GM12878 (cell line): ENCODE measurements at regions not wholly inside any gene's neighbourhood (a gene's known extent, or its start where the extent isn't known, plus 50 kb on each side); places are given as distances from the start of the nearest gene placed in this dataset.

Experiments
- ATAC-seq: fragments of 200-7000 bp; cut with Tn5 transposase; 3 replicates; pipeline ENCODE4 v1.9.1; 2020; ENCODE audit warnings: mild to moderate bottlenecking, moderate library complexity
- BruUV-seq: library from RNA; stranded (reverse); fragments of 400-500 nt; replicated peaks from 2 replicates; lab custom pipeline; 2021; lab: Mats Ljungman, UMichigan
- CTCF ChIA-PET: fragments of 300-600 bp; sonication (Branson Sonifier 250); formaldehyde crosslinking; extraction: SDS; loops from one replicate; lab custom pipeline; 2021; ENCODE audit warnings: inconsistent platforms; lab: Yijun Ruan, JAX
- POLR2A ChIA-PET: fragments of 350-600 bp; formaldehyde crosslinking; extraction: SDS; loops from one replicate; lab custom pipeline; 2021; ENCODE audit warnings: inconsistent platforms; lab: Charles Lee
- RAD21 ChIA-PET: fragments of 300-600 bp; sonication (Branson Sonifier 250); formaldehyde crosslinking; loops from one replicate; lab custom pipeline; 2023; ENCODE audit warnings: antibody characterized with exemption; ENCODE audit not compliant: unreplicated experiment; lab: Charles Lee
- SMC1A ChIA-PET: fragments of 300-600 bp; sonication (Branson Sonifier 250); formaldehyde crosslinking; loops from one replicate; lab custom pipeline; 2023; ENCODE audit not compliant: unreplicated experiment, uncharacterized antibody; lab: Charles Lee
- DNase-seq: peaks from one replicate; pipeline ENCODE4 v3.0.0-alpha.2; 2011; ENCODE audit warnings: low read depth, low spot score
- FAIRE-seq: peaks from 3 replicates; lab custom pipeline; 2011; peaks lifted over from hg19 to GRCh38; lab: Jason Lieb, UNC
- H2AFZ ChIP-seq: 2 replicates; pipeline ENCODE4 v1.6.0; 2011; ENCODE audit warnings: low read depth, low read length, control low read depth; ENCODE audit not compliant: control insufficient read depth
- H3K27ac ChIP-seq: 2 replicates; pipeline ENCODE4 v1.5.1; 2011; ENCODE audit warnings: control low read depth; ENCODE audit not compliant: control insufficient read depth, insufficient read depth
- H3K27me3 ChIP-seq, 2 experiments: replicated peaks in 1 of 2; 2 replicates each; pipeline versions ENCODE4 v1.6.0 to v1.6.1; 2011; ENCODE audit warnings: low read length in 1 of 2; ENCODE audit not compliant: control insufficient read depth in 2 of 2, insufficient read depth in 2 of 2
- H3K36me3 ChIP-seq, 2 experiments: 2 replicates each; pipeline ENCODE4 v1.5.1; 2011; ENCODE audit warnings: low read length in 1 of 2; ENCODE audit not compliant: control insufficient read depth in 2 of 2, insufficient read depth in 2 of 2
- H3K4me1 ChIP-seq: 2 replicates; pipeline ENCODE4 v1.6.1; 2011; ENCODE audit warnings: mild to moderate bottlenecking, low read length, moderate library complexity, mixed read lengths; ENCODE audit not compliant: control insufficient read depth, insufficient read depth
- H3K4me2 ChIP-seq: 2 replicates; pipeline ENCODE4 v1.6.0; 2011; ENCODE audit warnings: control low read depth; ENCODE audit not compliant: control insufficient read depth, insufficient read depth
- H3K4me3 ChIP-seq: fragments of 200-600 bp; sonication (generic); 2 replicates; pipeline ENCODE4 v1.5.1; 2016
- H3K79me2 ChIP-seq: 2 replicates; pipeline ENCODE4 v1.6.0; 2011; ENCODE audit warnings: low read length; ENCODE audit not compliant: control insufficient read depth, insufficient read depth
- H3K9ac ChIP-seq: 2 replicates; pipeline ENCODE4 v1.8.0; 2011; ENCODE audit warnings: low read length, control low read depth, mixed read lengths; ENCODE audit not compliant: control insufficient read depth, insufficient read depth
- H3K9me3 ChIP-seq: replicated peaks from 3 replicates; pipeline ENCODE4 v1.5.1; 2011; ENCODE audit warnings: mild to moderate bottlenecking, low read length; ENCODE audit not compliant: control insufficient read depth, insufficient read depth
- H4K20me1 ChIP-seq: 2 replicates; pipeline ENCODE4 v1.6.0; 2011; ENCODE audit not compliant: control insufficient read depth, insufficient read depth
- EGR1 ChIP-seq, 2 experiments: IDR thresholded peaks; 1 replicate in 1 of 2; 2 replicates in 1 of 2; pipeline ENCODE4 v1.6.1; 2011 to 2012; ENCODE audit warnings: low read depth in 2 of 2, low read length in 2 of 2, borderline replicate concordance in 1 of 2, mild to moderate bottlenecking in 1 of 2, moderate library complexity in 1 of 2
- MLLT1 ChIP-seq: fragments of 450-650 bp; IDR thresholded peaks from 2 replicates; pipeline ENCODE4 v1.6.1; 2016; ENCODE audit warnings: mild to moderate bottlenecking
- MTA3 ChIP-seq: IDR thresholded peaks from 2 replicates; pipeline ENCODE4 v1.6.1; 2012; ENCODE audit warnings: low read length, inconsistent platforms, borderline replicate concordance
- NFYB ChIP-seq: IDR thresholded peaks from 2 replicates; pipeline ENCODE4 v1.6.1; 2011; ENCODE audit warnings: low read depth, mild to moderate bottlenecking, low read length, improper control_type of control experiment, moderate library complexity; ENCODE audit not compliant: insufficient read depth
- NRF1 ChIP-seq: conservative IDR thresholded peaks from 2 replicates; pipeline ENCODE4 v1.6.1; 2011; ENCODE audit warnings: mild to moderate bottlenecking, low read depth, low read length, improper control_type of control experiment
- POLR2A ChIP-seq: IDR thresholded peaks from 2 replicates; pipeline ENCODE4 v1.6.1; 2011; ENCODE audit warnings: low read depth, mild to moderate bottlenecking, low read length
- RB1 ChIP-seq: fragments of 450-650 bp; formaldehyde crosslinking; IDR thresholded peaks from 2 replicates; pipeline ENCODE4 v1.6.1; 2017; ENCODE audit warnings: mild to moderate bottlenecking, borderline replicate concordance
- SMAD5 ChIP-seq: IDR thresholded peaks from 2 replicates; pipeline ENCODE4 v1.6.1; 2016; ENCODE audit warnings: antibody characterized with exemption, low read depth
- USF2 ChIP-seq: IDR thresholded peaks from 2 replicates; pipeline ENCODE4 v1.6.1; 2011; ENCODE audit warnings: low read depth, low read length, improper control_type of control experiment, borderline replicate concordance
- ZBTB33 ChIP-seq: fragments of 450-650 bp; IDR thresholded peaks from 2 replicates; pipeline ENCODE4 v1.6.1; 2017; ENCODE audit warnings: mild to moderate bottlenecking
- ZNF622 ChIP-seq: fragments of 450-650 bp; IDR thresholded peaks from 2 replicates; pipeline ENCODE4 v1.6.1; 2017; ENCODE audit warnings: mild to moderate bottlenecking, inconsistent platforms
- WGBS: methylation state at CpG from one replicate; pipeline ENCODE4 v1.1.6; 2016; ENCODE audit warnings: low lambda C conversion rate; ENCODE audit not compliant: insufficient replicate concordance, insufficient coverage; ENCODE audit errors: missing lambda C conversion rate; 5-methylcytosine and 5-hydroxymethylcytosine counted together
- in situ Hi-C: fragments of 300-500 bp; cut with MboI; formaldehyde crosslinking; loops from 9 replicates; pipeline ENCODE4 v1.14.3; 2018; ENCODE audit warnings: mixed read lengths
- intact Hi-C: fragments of 100-400 bp; cut with micrococcal nuclease; formaldehyde crosslinking; loops from one replicate; pipeline ENCODE4 v1.14.2; 2022; ENCODE audit not compliant: unreplicated experiment

- TF ChIP-seq ZBTB33: no peak
- TF ChIP-seq NRF1: no peak
Observed at GRCh38 chrX:126929071-126929470, 109.5 kb downstream of the PRR32 start (continued).

GRCh38 chrX:126967225-126967624, 147.7 kb downstream of the PRR32 start:
- ChIA-PET SMC1A (no interaction called here), CTCF (no interaction called here), POLR2A (no interaction called here), RAD21 (no interaction called here)
- Histone ChIP-seq H3K4me2 (no peak overlapping the region), H3K4me1 (no peaks in the 10 kb centered on the region), H3K9ac (no peak overlapping the region), H4K20me1 (no peaks in the 10 kb centered on the region), H3K27me3 (no peaks in the 10 kb centered on the region), H2AFZ (no peak overlapping the region), H3K4me3 (no peak overlapping the region), H3K79me2 (no peaks in the 10 kb centered on the region), H3K9me3 (no peaks in the 10 kb centered on the region), H3K36me3 (no peaks in the 10 kb centered on the region), H3K27ac (no peak overlapping the region)
- TF ChIP-seq RB1: no peak
- TF ChIP-seq MLLT1: no peak
- no peak for TF ChIP-seq MTA3
- no peak for TF ChIP-seq SMAD5
- no peak for TF ChIP-seq USF2
- TF ChIP-seq ZNF622: no peak
- no peak for TF ChIP-seq POLR2A
- no peak for TF ChIP-seq EGR1 (IDR thresholded peaks at IDR 0.05; ENCODE audit: borderline replicate concordance in 1 of 2, low read depth in 2 of 2, low read length in 2 of 2)
- TF ChIP-seq NFYB: no peak
- 18% methylated on average over 3 of the region's 3 CpGs for WGBS
- DNase-seq (no peak), ATAC-seq (no peak), FAIRE-seq (no peak)
- in situ Hi-C loops (no loop called here), intact Hi-C loops (no loop called here)
- no TSS peak for BruUV-seq
